Gastroesophageal sphincter (tissue), 3 donors: ENCODE measurements at regions not wholly inside any gene's neighbourhood (a gene's known extent, or its start where the extent isn't known, plus 50 kb on each side); places are given as distances from the start of the nearest gene placed in this dataset.

Experiments used
- CTCF ChIP-seq, 4 experiments: fragments of 200-600 bp in 2 of 4; fragments of 450-650 bp in 2 of 4; sonication (generic) in 1 of 4; IDR thresholded peaks; one replicate each; pipeline ENCODE4 v1.5.1; 2017 to 2019; ENCODE audit warnings: antibody characterized with exemption in 4 of 4, mild to moderate bottlenecking in 2 of 4, moderate library complexity in 2 of 4
- POLR2A ChIP-seq, 2 donors: fragments of 450-650 bp; IDR thresholded peaks; one replicate each; pipeline ENCODE4 v1.6.1; 2017; ENCODE audit warnings: antibody characterized with exemption in 2 of 2, mild to moderate bottlenecking in 2 of 2, moderate library complexity in 1 of 2

GRCh38 chr15:31579282-31579681, 252.6 kb downstream of the KLF13 start:
- no peak for TF ChIP-seq CTCF (IDR thresholded peaks at IDR 0.05)
- no peak for TF ChIP-seq POLR2A (IDR thresholded peaks at IDR 0.05)
